Erythroblast (primary cell): ENCODE measurements at regions not wholly inside any gene's neighbourhood (a gene's known extent, or its start where the extent isn't known, plus 50 kb on each side); places are given as distances from the start of the nearest gene placed in this dataset.
"Not testable (repeated sequence)": the region's sequence is repeated elsewhere in the genome, so short reads cannot be mapped to it uniquely, and the experiment has no call there.

Source experiments
- DNase-seq, 2 experiments: peaks; one replicate each; lab custom pipeline; 2025; lab: John Stamatoyannopoulos, UW
- GATA1 ChIP-seq: IDR thresholded peaks from 2 replicates; pipeline ENCODE4 v1.6.1; 2011; ENCODE audit warnings: low read depth, mild to moderate bottlenecking, control low read depth, low read length, moderate library complexity
- POLR2A ChIP-seq: IDR thresholded peaks from 2 replicates; pipeline ENCODE4 v1.6.1; 2011; ENCODE audit warnings: mild to moderate bottlenecking, low read length

DNA sequence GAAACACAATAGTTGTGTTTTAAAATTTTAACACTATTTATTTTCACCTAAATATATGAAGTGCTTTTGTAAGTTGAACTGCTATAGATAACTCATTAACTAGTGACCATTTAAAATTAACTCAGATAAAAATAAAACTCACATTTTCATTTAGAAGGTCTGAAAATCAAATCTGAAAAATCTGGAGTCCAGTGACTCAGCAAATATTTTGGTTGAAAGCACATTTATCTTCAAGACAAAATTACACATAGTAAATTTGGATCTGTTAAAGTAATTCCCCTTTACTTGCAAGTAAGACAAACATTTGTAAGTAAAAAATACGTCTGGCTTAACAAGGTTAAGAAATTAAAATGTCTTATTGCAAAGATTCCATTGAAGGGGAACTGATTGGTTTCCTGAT, 589.1 kb downstream of the TRIML1 start:
- no peak for DNase-seq
- no peak for TF ChIP-seq POLR2A

DNA sequence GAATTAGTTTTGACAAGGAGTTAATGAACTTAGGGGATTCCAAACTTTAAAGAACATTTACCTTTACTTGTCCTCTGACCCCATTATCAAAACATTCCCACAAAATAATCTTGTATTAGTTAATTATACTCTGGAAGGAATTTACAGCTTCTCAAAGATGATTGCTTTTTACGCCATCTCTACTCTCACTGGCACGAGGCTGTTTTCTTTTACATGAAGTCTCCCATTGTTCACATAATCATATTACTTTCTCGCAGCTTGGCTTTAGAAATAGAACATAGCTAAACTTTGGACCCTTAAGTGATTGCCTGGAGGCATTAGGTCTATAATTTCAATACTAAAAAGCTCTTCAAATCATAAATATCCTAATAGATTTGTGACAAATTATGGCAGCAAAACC, 592.9 kb downstream of the TRIML1 start:
- no peak for TF ChIP-seq POLR2A
- no peak for TF ChIP-seq GATA1
- DNase-seq: no peak

DNA sequence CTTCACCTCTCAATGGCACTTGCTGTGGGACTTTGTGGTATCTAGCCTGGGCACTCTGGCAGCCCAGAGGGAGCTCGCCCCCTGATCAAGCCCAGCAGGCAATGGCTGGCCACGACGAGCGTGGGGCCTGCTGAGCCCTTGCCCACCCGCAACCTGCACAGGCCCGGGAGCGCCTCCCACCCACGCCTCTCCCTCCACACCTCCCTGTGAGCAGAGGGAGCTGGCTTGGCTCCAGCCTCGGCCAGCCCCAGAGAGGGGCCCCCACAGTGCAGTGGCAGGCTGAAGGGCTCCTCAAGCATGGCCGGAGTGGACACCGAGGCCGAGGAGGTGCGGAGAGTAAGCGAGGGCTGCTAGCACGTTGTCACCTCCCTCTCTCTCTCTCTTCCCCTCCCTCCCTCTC, 595.8 kb downstream of the TRIML1 start:
- no peak for TF ChIP-seq POLR2A
- TF ChIP-seq GATA1: no peak
- DNase-seq: no peak

DNA sequence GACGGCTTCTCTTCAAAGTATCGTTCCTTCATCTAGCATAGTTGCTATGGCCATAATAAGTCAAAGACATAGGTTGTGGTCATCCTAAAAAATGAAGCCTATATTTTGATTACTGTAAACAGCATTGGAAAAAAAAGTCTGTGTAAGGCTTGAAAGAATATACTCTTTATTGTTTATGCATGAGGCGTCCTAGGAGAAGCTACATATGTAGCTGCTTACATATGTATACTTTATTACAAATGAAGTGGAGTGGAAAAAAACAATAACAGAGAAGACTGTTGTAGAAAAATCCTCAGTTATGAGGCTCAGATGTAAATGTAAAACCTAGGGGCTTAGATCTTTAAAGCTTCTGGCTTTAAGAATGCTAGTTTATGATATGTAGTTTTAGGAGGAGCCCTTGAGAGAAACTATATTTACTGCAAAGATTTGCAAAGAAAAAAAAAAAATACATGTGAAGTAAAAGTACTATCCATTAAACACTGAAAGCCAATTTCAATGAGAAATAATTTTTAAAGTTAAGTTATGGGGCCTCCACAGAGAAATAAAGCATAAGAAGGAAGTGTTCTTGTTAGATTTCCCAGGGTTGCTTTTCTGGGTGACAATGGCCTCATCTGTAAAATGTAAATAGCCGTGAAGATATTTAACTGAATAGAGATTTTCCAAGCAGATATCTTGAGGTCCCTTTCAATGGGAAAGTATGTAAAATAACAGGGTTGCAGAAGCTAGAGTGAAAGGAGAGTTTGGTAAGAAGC, 598.2 kb downstream of the TRIML1 start:
- no peak for TF ChIP-seq POLR2A
- no peak for TF ChIP-seq GATA1
- DNase-seq: no peak

DNA sequence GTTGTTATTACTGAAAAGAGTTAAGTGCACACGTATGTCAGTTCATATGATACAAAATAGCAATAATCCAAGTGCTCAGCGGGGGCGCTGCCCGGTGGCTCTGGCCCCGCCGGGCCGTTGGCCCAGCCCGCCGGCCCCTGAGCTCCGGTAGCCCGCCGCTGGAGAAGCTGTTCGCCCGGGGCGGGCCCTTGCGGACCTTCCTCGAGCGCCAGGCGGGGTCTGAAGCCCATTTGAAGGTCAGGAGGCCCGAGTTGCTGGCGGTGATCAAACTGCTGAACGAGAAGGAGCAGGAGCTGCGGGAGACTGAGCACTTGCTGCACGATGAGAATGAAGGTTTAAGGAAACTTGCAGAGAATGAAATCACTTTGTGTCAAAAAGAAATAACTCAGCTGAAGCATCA, 599.0 kb downstream of the TRIML1 start:
- not testable (repeated sequence) for DNase-seq

DNA sequence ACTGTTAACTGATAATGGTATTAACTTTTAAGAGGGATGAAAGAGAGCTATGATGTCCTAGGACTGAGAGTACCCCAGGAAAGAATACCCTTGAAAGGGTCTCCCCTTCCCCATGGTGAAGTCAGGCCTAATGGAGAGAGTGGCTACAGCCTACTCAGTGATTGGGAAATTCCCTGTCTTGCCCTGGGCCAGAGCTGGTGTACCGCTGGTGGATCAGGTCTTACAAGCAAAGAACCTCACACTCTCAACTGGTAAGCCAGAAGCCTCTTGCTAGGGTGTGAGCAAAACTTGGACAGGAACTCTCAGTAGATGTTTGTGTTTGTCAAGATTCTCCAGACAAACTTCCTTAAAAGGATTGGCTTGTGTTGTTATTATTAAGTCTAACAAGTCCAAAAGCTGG, 600.9 kb downstream of the TRIML1 start:
- DNase-seq: not testable (repeated sequence)

DNA sequence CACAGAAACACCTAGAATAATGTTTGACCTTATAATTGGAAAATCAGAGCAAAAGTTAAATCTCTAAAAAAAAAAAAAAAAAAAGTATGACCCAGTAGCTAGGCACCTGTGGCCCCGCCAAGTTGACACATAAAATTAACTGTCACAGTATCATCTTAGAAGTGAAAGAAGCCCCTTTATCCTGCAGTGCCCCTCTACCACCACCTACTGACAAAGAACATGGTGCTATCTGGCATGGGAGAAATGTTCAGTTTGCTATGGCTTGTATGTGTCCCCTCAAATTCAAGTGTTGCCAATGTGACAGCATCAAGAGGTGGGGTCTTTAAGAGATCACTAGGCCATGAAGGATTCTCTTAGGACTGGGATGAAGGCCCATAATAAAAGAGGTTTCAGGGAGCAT, 601.5 kb downstream of the TRIML1 start:
- not testable (repeated sequence) for DNase-seq

DNA sequence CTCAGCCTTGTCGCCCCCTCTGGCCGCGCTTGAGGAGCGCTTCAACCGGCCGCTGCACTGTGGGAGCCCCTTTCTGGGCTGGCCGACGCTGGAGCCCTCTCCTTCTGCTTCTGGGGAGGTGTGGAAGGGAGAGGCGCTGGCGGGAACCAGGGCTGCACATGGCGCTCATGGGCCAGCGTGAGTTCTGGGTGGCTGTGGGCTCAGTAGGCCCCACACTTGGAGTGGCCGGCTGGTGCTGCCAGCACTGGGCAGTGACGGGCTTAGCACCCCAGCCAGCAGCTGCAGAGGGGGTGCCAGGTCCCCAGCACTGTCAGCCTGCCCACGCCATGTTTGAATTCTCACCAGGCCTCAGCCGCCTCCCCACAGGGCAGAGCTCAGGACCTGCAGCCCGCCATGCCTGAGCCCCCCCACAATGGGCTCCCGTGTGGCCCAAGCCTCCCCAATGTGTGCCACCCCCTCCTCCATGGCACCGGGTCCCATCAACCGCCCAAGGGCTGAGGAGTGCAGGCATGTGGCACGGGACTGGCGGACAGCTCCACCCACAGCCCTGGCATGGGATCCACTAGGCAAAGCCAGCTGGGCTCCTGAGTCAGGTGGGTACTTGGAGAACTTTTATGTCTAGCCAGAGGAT, 615.2 kb downstream of the TRIML1 start:
- TF ChIP-seq POLR2A (no peak), GATA1 (no peak)
- no peak for DNase-seq

DNA sequence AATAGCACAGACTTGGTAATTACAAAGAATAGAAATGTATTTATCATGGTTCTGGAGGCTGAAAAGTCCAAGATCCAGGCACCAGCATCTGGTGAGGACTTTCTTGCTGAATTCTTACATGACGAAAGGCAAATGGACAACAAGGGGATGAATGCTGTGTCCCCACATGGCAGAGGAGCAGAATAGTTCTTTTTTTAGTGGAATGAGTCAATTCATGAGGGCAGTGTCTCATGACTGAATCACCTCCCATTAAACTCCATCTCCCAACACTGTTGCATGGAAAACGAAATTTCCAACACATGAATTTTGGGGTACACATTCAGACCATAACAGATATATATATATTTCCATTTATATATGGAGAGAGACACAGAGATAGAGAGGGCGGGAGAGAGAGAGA, 628.3 kb downstream of the TRIML1 start:
- DNase-seq: no peak
- TF ChIP-seq GATA1 (no peak), POLR2A (no peak)

DNA sequence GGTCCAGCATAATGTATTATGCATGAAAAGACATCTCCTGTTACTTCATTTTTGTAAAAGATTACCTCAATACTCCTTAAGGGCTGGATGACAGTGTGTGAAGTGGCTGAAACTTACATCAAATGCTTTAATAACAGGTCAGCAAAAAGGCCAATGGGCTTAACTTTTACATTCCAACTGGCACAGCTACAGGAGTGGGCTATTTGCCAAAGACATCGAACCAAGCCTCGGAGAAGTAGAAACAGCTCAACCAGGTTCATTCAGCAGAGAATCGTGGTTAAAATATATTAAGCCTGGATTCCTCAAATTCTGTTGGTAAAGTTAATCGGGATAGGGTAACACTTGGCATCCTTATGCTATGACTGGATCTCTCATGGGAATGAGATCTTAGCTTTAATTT, 639.7 kb downstream of the TRIML1 start:
- TF ChIP-seq GATA1: no peak
- no peak for TF ChIP-seq POLR2A
- no peak for DNase-seq

DNA sequence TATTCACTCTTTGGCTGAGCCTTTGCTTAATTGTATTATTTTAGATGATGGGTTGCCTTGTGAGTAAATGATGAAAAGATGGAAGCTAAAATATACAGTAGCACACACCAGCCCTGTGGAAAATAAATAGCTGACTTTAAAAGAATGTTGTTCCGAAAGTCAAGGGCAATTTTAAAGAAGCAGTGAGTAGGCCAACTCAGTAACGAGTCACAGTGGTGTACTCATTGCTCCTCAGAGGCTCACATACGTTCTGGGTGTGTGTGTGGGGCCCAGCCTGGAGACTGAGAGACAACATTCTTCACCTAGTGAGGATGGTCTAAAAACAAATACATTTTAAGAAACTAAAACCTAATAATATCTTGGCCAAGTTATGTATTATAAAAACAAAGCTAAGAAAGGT, 640.3 kb downstream of the TRIML1 start:
- TF ChIP-seq GATA1 (no peak), POLR2A (no peak)
- DNase-seq: no peak

DNA sequence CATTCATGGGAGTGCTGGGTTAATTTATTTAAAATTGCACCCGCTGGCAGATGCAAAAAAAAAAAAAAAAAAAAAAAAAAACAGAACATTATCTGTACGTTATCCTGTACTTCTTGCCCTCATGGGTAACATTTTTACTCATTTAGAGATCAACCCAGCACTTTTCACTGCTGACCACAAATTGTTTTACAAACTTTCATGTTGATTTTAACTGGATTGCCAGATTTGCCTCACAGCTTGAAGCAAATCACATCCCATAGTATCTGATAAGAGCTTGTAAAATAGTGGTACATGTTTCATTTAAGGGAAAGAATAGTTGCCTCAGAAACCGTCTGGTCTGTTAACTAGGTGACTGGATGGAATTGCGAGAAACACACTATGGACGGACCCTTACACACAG, 640.8 kb downstream of the TRIML1 start:
- no peak for DNase-seq
- TF ChIP-seq GATA1 (no peak), POLR2A (no peak)

DNA sequence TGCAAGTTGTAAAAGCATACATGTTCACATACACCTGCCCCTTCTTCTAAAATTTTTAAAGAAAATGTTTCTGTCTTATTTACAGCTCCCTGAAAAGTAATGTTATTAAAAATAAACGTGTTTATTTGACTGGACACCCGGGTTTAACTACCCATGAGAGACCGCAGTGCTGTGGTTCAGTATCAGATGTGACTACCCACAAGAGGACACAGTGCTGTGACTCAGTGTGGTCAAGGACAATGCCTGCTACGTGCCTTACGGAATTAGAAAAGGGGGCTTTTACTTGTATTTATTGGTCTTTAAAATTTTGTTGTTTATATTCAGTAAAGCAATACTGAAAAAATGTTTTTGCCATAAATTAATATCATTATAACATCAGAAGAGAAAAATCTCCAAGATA, 641.4 kb downstream of the TRIML1 start:
- DNase-seq: no peak
- no peak for TF ChIP-seq GATA1
- no peak for TF ChIP-seq POLR2A

DNA sequence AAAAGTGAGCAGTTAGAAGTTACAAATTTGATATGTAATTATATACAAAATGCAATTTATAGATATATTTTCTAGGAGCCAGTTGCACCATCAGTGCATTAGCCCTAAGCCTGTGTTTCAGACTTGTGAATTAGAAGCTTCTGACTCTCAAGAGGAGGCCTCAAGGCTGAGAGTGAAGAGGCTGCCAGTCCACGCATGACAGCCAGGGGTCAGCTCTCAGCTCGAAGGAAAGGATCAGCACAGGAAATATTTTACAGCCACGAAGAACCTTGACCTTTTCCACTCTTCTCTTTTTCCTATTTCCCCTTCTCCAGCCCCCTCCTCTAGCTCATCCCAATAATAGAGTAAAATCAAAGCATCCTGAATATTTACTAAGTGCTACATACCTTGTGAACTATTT, 642.4 kb downstream of the TRIML1 start:
- DNase-seq: no peak
- no peak for TF ChIP-seq POLR2A
- no peak for TF ChIP-seq GATA1

DNA sequence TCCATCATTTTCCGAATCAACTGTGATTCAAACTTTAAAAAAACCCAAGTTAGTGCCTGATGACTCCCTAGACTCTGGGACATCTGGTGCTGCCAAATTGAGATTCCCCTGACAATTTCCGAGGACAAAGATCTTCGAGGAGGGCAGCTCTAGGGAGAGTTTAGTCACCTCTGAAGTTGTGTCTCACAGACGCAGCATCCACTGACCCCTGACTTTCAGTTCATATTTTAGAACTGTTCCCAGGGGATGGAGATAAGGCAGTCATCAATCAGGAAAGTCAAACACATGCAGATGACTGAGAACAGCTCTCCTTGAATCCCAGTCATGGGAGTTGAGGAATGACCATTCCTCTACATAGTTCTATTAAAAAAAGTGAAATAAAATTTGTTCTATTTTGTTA, 643.9 kb downstream of the TRIML1 start:
- TF ChIP-seq POLR2A (no peak), GATA1 (no peak)

DNA sequence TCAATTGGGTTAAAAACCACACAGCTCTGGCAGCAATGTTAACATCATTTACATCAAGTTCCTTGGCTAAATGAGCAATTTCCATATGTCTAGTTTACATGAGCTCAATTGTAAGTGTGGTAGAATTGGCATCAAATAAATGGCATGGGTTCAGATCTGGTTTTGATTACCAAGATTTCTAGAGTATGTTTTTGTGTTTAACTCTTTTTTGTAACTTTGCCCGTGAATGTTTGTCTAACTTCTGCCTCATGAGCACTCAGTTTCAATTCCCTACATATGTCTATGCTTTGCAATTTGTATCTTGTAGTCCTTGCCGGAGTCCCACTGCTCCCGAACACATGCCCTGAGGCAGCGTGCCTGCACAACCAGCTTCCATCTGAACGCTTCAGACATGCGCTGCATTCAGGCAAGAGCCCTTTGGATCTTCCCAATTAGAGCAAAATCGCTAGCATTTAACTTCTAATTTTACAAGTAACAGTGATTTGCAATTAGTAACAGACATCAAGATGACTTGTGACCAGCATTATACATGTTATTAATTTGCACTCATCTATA, 644.4 kb downstream of the TRIML1 start:
- TF ChIP-seq POLR2A (no peak), GATA1 (no peak)
- no peak for DNase-seq

More for the DNA sequence above, 643.9 kb downstream of the TRIML1 start:
- no peak for DNase-seq

DNA sequence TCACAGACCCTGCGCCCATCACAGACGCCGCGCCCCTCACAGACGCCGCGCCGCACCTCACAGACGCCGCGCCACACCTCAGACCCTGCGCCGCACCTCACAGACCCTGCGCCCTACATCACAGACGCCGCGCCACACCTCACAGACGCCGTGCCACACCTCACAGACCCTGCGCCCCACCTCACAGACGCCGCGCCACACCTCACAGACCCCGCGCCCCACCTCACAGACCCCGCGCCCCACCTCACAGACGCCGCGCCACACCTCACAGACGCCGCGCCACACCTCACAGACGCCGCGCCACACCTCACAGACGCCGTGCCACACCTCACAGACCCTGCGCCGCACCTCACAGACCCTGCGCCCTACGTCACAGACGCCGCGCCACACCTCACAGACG, 657.4 kb downstream of the TRIML1 start:
- DNase-seq: not testable (repeated sequence)

DNA sequence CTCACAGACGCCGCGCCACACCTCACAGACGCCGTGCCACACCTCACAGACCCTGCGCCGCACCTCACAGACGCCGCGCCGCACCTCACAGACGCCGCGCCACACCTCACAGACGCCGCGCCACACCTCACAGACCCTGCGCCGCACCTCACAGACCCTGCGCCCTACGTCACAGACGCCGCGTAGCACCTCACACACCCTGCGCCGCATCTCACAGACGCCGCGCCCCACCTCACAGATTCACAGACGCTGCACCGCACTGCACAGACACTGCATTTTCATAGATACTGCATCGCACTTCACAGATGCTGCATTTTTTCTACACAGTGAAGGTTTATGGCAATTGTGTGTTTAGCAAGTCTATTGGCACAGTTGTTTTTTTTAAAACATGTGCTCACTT, 657.8 kb downstream of the TRIML1 start:
- DNase-seq: not testable (repeated sequence)
